A549 (cell line): ENCODE measurements at regions not wholly inside any gene's neighbourhood (a gene's known extent, or its start where the extent isn't known, plus 50 kb on each side); places are given as distances from the start of the nearest gene placed in this dataset.

Experiments
- ATAC-seq, 2 experiments: fragments of 200-7000 bp in 1 of 2; fragments of >200 bp in 1 of 2; cut with Nextera tagmentation in 1 of 2; cut with Tn5 transposase in 1 of 2; 3 replicates each; pipeline versions ENCODE4 v1.8.0 to v1.9.1; 2018 to 2020; ENCODE audit warnings: mild to moderate bottlenecking in 1 of 2, moderate library complexity in 1 of 2
- CTCF ChIA-PET: fragments of 300-600 bp; sonication (Branson Sonifier 250); formaldehyde crosslinking; extraction: SDS; loops from one replicate; lab custom pipeline; 2021; ENCODE audit warnings: antibody characterized with exemption, inconsistent platforms; lab: Yijun Ruan, JAX
- POLR2A ChIA-PET: fragments of 350-600 bp; formaldehyde crosslinking; extraction: SDS; loops from one replicate; lab custom pipeline; 2021; ENCODE audit warnings: antibody characterized with exemption, inconsistent platforms; lab: Yijun Ruan, JAX
- DNase-seq, 2 experiments: peaks; one replicate each; pipeline versions ENCODE4 v3.0.0 to v3.0.0-alpha.2; 2011 to 2016; ENCODE audit warnings: low read depth in 1 of 2, low spot score in 1 of 2
- FAIRE-seq: peaks from 2 replicates; lab custom pipeline; 2011; peaks lifted over from hg19 to GRCh38; lab: Jason Lieb, UNC
- H3K27ac ChIP-seq, 2 experiments: fragments of >200 bp; sonication (Bioruptor Twin); formaldehyde crosslinking; 3 replicates each; pipeline ENCODE4 v1.5.1; 2016 to 2017
- H3K4me1 ChIP-seq: fragments of >200 bp; sonication (Bioruptor Twin); formaldehyde crosslinking; 3 replicates; pipeline ENCODE4 v1.6.1; 2016
- H3K4me2 ChIP-seq: fragments of >200 bp; sonication (Bioruptor Twin); formaldehyde crosslinking; 3 replicates; pipeline ENCODE4 v1.6.1; 2016
- H3K4me3 ChIP-seq: fragments of >200 bp; sonication (Bioruptor Twin); formaldehyde crosslinking; 3 replicates; pipeline ENCODE4 v1.5.1; 2016
- H3K9me3 ChIP-seq: fragments of >200 bp; sonication (Bioruptor Twin); formaldehyde crosslinking; 3 replicates; pipeline ENCODE4 v1.6.1; 2016
- BHLHE40 ChIP-seq: IDR thresholded peaks from 2 replicates; pipeline ENCODE4 v1.6.1; 2012; ENCODE audit warnings: low read depth, low read length, inconsistent platforms
- CBX2 ChIP-seq: fragments of 200-600 bp; sonication (generic); IDR thresholded peaks from 2 replicates; pipeline ENCODE4 v1.6.1; 2016; ENCODE audit warnings: low read depth, mild to moderate bottlenecking, borderline replicate concordance
- CEBPB ChIP-seq, 2 experiments: fragments of >200 bp in 1 of 2; sonication (Bioruptor Twin) in 1 of 2; formaldehyde crosslinking in 1 of 2; IDR thresholded peaks; 2 replicates each; pipeline ENCODE4 v1.6.1; 2012 to 2016
- FOSL2 ChIP-seq, 2 experiments: fragments of 450-650 bp in 1 of 2; fragments of >200 bp in 1 of 2; sonication (Bioruptor Twin) in 1 of 2; formaldehyde crosslinking; IDR thresholded peaks; 2 replicates each; pipeline versions ENCODE4 v1.5.0 to v1.6.1; 2016 to 2020; ENCODE audit warnings: mild to moderate bottlenecking in 1 of 2, moderate library complexity in 1 of 2
- HOXB5 ChIP-seq: fragments of 250-450 bp; sonication (Bioruptor Pico); IDR thresholded peaks from 2 replicates; pipeline ENCODE4 v1.5.0; 2020; ENCODE audit warnings: mild to moderate bottlenecking, moderate library complexity
- KDM1A ChIP-seq: fragments of 200-600 bp; sonication (generic); IDR thresholded peaks from 2 replicates; pipeline ENCODE4 v1.6.1; 2016; ENCODE audit warnings: low read depth, mild to moderate bottlenecking
- KDM5A ChIP-seq: fragments of 200-600 bp; sonication (generic); IDR thresholded peaks from 2 replicates; pipeline ENCODE4 v1.6.1; 2016; ENCODE audit warnings: antibody characterized with exemption, mild to moderate bottlenecking
- MAFK ChIP-seq: fragments of 450-650 bp; IDR thresholded peaks from 2 replicates; pipeline ENCODE4 v1.6.1; 2014; ENCODE audit not compliant: partially characterized antibody
- NFE2L2 ChIP-seq: fragments of 150-350 bp; conservative IDR thresholded peaks from 2 replicates; pipeline ENCODE4 v1.6.1; 2014; ENCODE audit warnings: low read length
- NPAS2 ChIP-seq: fragments of 250-450 bp; sonication (Bioruptor Pico); IDR thresholded peaks from 2 replicates; pipeline ENCODE4 v1.8.0; 2022; ENCODE audit warnings: mild to moderate bottlenecking, moderate library complexity, borderline replicate concordance
- NR3C1 ChIP-seq: fragments of >200 bp; sonication (Bioruptor Twin); formaldehyde crosslinking; IDR thresholded peaks from 3 replicates; pipeline ENCODE4 v1.6.1; 2017
- PHF8 ChIP-seq: fragments of 200-600 bp; sonication (generic); IDR thresholded peaks from 2 replicates; pipeline ENCODE4 v1.6.1; 2016; ENCODE audit warnings: low read depth, mild to moderate bottlenecking, antibody characterized with exemption, moderate library complexity, borderline replicate concordance
- POLR2A ChIP-seq: IDR thresholded peaks from 2 replicates; pipeline ENCODE4 v1.6.1; 2012; ENCODE audit warnings: mild to moderate bottlenecking, low read length
- POLR2AphosphoS2 ChIP-seq: conservative IDR thresholded peaks from 2 replicates; pipeline ENCODE4 v1.6.1; 2012; ENCODE audit warnings: low read length, improper control_type of control experiment, inconsistent platforms
- SMC3 ChIP-seq: fragments of >200 bp; sonication (Bioruptor Twin); formaldehyde crosslinking; IDR thresholded peaks from 3 replicates; pipeline ENCODE4 v1.6.1; 2018; ENCODE audit warnings: inconsistent platforms
- TFCP2L1 ChIP-seq: fragments of 250-450 bp; sonication (Bioruptor Pico); IDR thresholded peaks from 2 replicates; pipeline ENCODE4 v1.5.0; 2021; ENCODE audit warnings: mild to moderate bottlenecking
- ZFP36 ChIP-seq: fragments of 450-650 bp; IDR thresholded peaks from 2 replicates; pipeline ENCODE4 v1.6.1; 2014; ENCODE audit warnings: borderline replicate concordance; ENCODE audit not compliant: partially characterized antibody
- ZNF302 ChIP-seq: fragments of 250-450 bp; sonication (Bioruptor Pico); IDR thresholded peaks from 2 replicates; pipeline ENCODE4 v1.9.0; 2021; ENCODE audit warnings: inconsistent platforms, mild to moderate bottlenecking, moderate library complexity
- WGBS: methylation state at CpG from one replicate; pipeline ENCODE4 v1.1.6; 2017; ENCODE audit errors: missing lambda C conversion rate; 5-methylcytosine and 5-hydroxymethylcytosine counted together
- TF ChIP-seq, protein P1 (sequence below): fragments of 250-450 bp; sonication (Bioruptor Pico); IDR thresholded peaks from 2 replicates; pipeline ENCODE4 v1.5.0; 2020; ENCODE audit warnings: low read depth, mild to moderate bottlenecking, moderate library complexity

DNA sequence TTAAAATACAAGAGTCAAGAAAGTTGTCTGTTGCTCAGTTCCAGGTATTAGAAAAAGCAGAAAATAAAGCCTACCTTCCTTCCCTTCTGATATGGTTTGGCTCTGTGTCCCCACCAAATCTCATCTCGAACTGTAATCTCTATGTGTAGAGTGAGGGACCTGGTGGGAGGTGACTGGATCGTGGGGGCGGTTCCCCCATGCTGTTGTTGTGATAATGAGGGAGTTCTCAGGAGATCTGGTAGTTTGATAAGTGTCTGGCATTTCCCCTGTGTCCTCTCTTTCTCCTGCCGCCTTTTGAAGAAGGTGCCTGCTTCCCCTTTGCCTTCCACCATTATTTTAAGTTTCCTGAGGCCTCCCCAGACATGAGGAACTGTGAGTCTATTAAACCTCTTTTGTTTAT is 288.8 kb upstream of the LMCD1 start:
- H3K4me3 ChIP-seq: no peak overlapping the region
- ATAC-seq: no peak
- no peak overlapping the region for H3K27ac ChIP-seq
- no peaks in the 10 kb centered on the region for H3K4me1 ChIP-seq
- ChIA-PET CTCF (no interaction called here), POLR2A (no interaction called here)
- TF ChIP-seq ZNF302 (CRISPR knock-in tag) (no peak), FOSL2 (IDR thresholded peaks at IDR 0.05) (no peak), FOSL2 (CRISPR knock-in tag; IDR thresholded peaks at IDR 0.05) (no peak), SMC3 (no peak), BHLHE40 (no peak)
- H3K9me3 ChIP-seq: no peaks in the 10 kb centered on the region
- no peak overlapping the region for H3K4me2 ChIP-seq
- DNase-seq: no peak
- no peak for FAIRE-seq
- 17% methylated on average over 4 of the region's 4 CpGs for WGBS

DNA sequence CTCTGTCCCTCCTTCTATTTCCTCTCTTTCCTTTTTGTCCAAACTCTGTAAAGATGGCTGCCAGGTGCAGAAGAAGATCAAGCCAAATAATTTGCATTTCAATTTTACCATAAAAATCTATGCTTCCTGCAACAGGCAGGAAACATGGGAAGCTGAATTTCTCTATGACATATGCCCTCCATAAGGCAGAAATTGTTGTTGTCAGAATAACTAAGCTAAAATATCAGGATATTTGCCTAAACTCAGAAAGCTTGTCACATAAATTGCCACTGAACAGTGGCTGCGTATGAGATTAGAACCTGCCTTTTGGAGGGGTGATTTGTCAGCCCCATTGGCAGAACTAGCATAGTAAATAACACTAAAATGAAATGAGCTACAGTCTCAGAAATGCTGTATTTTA is 288.3 kb upstream of the LMCD1 start:
- no peak overlapping the region for H3K4me2 ChIP-seq
- POLR2A ChIA-PET: no interaction called here
- CTCF ChIA-PET: interaction anchor here (1.2 kb wide), 1 partner anchor 15 kb away, joined by 3 read pairs; no protein-coding TSS in a partner anchor
- H3K27ac ChIP-seq: no peak overlapping the region
- DNase-seq: no peak
- no peak for ATAC-seq
- H3K9me3 ChIP-seq: no peaks in the 10 kb centered on the region
- WGBS: 81% methylated on average over 1 of the region's 1 CpG
- TF ChIP-seq NFE2L2: no peak
- no peak overlapping the region for H3K4me3 ChIP-seq
- no peaks in the 10 kb centered on the region for H3K4me1 ChIP-seq
- FAIRE-seq: no peak

DNA sequence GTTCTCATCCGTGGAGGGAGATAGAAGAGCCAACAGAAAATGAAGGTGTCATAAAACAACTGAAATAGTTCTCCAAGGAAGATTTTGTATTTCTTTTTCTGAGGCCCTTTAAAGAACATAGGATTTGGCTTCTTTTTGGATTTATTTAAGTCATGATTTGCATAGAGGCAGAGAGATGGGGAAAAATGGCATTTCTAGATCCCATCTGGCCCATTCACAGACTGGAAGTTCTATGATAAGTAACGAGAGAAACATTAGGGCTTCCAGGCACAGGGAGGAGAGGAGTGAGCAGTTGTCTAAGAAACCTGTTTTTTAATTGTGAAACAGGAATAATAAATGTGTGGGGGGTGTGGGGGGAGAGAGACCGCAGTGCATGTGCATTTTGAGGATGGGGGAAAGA is 285.8 kb upstream of the LMCD1 start:
- TF ChIP-seq NR3C1: no peak
- no peak for TF ChIP-seq SMC3
- TF ChIP-seq KDM1A: no peak
- TF ChIP-seq, protein P1, sequence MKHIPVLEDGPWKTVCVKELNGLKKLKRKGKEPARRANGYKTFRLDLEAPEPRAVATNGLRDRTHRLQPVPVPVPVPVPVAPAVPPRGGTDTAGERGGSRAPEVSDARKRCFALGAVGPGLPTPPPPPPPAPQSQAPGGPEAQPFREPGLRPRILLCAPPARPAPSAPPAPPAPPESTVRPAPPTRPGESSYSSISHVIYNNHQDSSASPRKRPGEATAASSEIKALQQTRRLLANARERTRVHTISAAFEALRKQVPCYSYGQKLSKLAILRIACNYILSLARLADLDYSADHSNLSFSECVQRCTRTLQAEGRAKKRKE: no peak
- TF ChIP-seq CBX2: no peak
- no peak for TF ChIP-seq CEBPB (IDR thresholded peaks at IDR 0.05)
- TF ChIP-seq TFCP2L1: no peak
- TF ChIP-seq KDM5A: no peak
- TF ChIP-seq HOXB5 (CRISPR knock-in tag): no peak
- no peak for TF ChIP-seq POLR2A
- FAIRE-seq (no peak), DNase-seq (no peak), ATAC-seq (no peak)
- H3K4me1 ChIP-seq: no peaks in the 10 kb centered on the region
- no peak overlapping the region for H3K4me3 ChIP-seq
- no peak overlapping the region for H3K27ac ChIP-seq
- ChIA-PET POLR2A (no interaction called here), CTCF (interaction anchor here (0.6 kb wide), 1 partner anchor 24 kb away, joined by 3 read pairs; no protein-coding TSS in a partner anchor)
- H3K9me3 ChIP-seq: no peaks in the 10 kb centered on the region
- no peak overlapping the region for H3K4me2 ChIP-seq
- WGBS: 16% methylated on average over 3 of the region's 3 CpGs

DNA sequence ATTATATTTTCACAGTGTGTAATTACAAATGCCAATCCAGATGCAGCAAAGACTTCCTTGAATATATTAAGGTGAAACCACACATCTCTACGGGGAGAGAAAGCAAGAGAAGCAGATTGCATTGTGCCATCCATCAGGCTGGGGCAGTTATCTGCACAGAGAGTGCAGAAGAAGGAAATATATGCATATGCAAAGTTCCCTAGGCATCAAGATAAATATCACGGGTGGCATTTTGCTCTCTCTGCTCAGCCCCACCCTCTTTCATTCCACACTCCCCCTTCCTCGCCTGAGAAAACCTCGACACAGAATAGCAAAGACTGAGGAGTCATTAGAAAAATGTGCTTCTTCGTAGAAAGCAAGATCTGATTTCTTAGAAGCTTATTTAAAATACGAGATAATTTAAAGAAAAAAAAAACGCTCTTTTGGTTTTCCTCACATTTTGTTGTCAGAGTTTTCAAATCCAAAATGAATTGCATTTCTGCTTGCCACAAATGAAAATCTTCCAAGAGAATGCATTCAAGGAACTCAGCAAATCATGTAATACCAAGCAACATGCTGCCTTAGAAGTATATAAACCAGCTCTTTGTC is 283.2 kb upstream of the LMCD1 start:
- Histone ChIP-seq H3K4me1 (no peaks in the 10 kb centered on the region), H3K9me3 (no peaks in the 10 kb centered on the region), H3K4me2 (no peak overlapping the region), H3K4me3 (no peak overlapping the region), H3K27ac (no peak overlapping the region)
- ChIA-PET POLR2A (no interaction called here), CTCF (interaction anchor here (0.6 to 1.4 kb wide), 3 partner anchors 11 to 754 kb away, joined by 3 to 4 read pairs (median 3); no protein-coding TSS in a partner anchor)
- no peak for ATAC-seq
- 45% methylated on average over 7 of the region's 7 CpGs for WGBS
- TF ChIP-seq MAFK (no peak), PHF8 (no peak), NPAS2 (CRISPR knock-in tag) (no peak), FOSL2 (IDR thresholded peaks at IDR 0.05) (no peak), FOSL2 (CRISPR knock-in tag; IDR thresholded peaks at IDR 0.05) (no peak), BHLHE40 (no peak), ZFP36 (no peak), POLR2AphosphoS2 (no peak)
- DNase-seq: no peak
- no peak for FAIRE-seq
